DMS114 treated with DMSO at 0.1 percent for 48 hours (cell line): ENCODE measurements at regions not wholly inside any gene's neighbourhood (a gene's known extent, or its start where the extent isn't known, plus 50 kb on each side); places are given as distances from the start of the nearest gene placed in this dataset.

Experiments used
- DNase-seq: peaks from one replicate; lab custom pipeline; 2025; ENCODE audit not compliant: unreplicated experiment; lab: John Stamatoyannopoulos, UW

DNA sequence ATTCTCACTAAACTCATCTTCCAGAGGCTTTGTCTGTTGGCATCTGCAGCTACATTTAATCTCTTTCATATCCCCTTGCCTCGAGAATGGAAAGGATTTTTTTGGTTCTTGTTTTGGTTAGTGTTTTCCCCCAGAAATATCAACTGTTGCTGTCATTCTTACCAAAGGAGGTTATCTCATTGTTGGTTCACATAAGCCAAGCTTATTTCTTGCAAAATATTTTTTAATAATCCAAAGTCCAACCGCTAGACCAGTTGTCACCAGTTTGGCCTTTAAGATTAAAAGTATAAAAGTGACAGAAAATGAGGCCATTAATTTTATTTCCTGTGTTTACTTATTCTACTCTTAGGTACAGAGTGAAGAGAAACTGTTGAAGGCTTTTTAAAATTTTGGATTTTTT, 66.5 kb upstream of the PROX1 start:
- DNase-seq = no peak

GRCh38 chr1:213921712-213922111, 66.1 kb upstream of the PROX1 start:
- DNase-seq = no peak

GRCh38 chr1:213925531-213926182, 62.1 kb upstream of the PROX1 start:
- DNase-seq = no peak

GRCh38 chr1:213927846-213928245, 59.9 kb upstream of the PROX1 start:
- DNase-seq = no peak

DNA sequence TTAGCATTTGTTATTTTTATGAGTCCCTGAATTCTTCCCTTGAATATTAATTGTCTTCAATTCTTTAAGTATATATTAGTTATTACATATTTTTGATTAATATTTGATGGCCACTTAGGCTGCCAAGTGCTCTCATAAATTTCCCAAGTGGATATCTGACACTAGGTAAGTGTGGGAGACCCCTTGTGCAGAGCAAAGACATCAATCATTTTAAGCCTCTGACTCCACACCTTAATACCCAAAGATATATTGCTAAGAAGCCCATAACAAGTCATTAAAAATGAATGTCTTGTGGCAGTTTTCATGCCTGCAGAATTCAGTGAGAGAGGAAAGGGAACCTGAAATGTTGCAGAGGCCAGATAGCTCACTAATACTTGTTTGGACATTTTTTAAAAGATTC, 58.4 kb upstream of the PROX1 start:
- no peak for DNase-seq

GRCh38 chr1:213931836-213932235, 55.9 kb upstream of the PROX1 start:
- DNase-seq = no peak

- no peak for DNase-seq
Measured at GRCh38 chr1:213933336-213933735, 54.4 kb upstream of the PROX1 start.

GRCh38 chr1:213934649-213935048, 53.1 kb upstream of the PROX1 start:
- no peak for DNase-seq

DNA sequence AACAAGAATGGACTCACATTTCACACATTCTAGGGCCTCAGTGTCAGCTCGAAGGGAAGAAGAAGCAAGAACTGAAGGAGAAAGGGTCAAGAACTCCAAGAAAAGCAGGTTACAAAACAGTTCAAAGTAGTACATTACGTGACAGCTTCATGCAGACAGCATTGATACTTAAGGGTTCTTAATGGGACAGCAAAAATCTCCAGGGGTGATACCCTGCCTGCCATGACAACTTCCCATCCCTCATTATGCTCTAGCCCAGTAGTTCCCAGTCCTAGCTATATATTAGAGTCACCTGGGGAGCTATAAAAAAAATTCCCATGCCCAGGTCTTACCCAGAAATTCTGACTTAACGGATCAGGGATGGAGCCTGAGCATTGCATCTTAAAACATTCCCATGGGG, 51.2 kb upstream of the PROX1 start:
- no peak for DNase-seq
